GM13976 (cell line): ENCODE measurements at regions not wholly inside any gene's neighbourhood (a gene's known extent, or its start where the extent isn't known, plus 50 kb on each side); places are given as distances from the start of the nearest gene placed in this dataset.

Experiments used
- DNase-seq: peaks from one replicate; pipeline ENCODE4 v3.0.0; 2012; ENCODE audit warnings: low spot score
- CTCF ChIP-seq: IDR thresholded peaks from 2 replicates; pipeline ENCODE4 v1.5.1; 2012; ENCODE audit warnings: borderline replicate concordance, mild to moderate bottlenecking; ENCODE audit not compliant: insufficient read depth; ENCODE audit errors: extremely low read depth, missing control alignments, control extremely low read depth
- in situ Hi-C: fragments of 300-500 bp; cut with MboI; formaldehyde crosslinking; loops from one replicate; pipeline ENCODE4 v1.12.0; 2022; ENCODE audit warnings: low sequenced_read_pairs, mixed read lengths, inconsistent platforms; ENCODE audit not compliant: unreplicated experiment

DNA sequence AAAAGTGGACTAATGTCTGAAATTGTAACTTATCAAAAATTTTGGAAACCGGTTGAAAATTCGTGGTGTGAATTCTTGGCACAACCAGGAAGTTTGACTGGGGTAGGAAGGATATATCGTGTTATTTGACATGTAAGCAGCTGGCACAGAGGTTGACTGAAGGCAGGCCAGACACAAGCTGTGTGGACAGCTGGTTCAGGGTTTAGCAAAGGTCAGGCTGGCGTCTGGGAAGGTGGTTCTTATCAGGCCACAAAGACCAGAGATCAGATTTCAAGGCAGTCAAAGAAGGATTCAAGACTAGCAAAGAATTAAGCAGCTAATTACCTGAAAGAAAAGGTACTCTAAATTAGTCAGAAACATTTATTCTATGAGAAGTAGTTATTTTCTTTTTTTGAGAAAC is 450.2 kb upstream of the MDGA2 start:
- TF ChIP-seq CTCF: no peak
- DNase-seq: no peak
- in situ Hi-C loops: no loop called here

DNA sequence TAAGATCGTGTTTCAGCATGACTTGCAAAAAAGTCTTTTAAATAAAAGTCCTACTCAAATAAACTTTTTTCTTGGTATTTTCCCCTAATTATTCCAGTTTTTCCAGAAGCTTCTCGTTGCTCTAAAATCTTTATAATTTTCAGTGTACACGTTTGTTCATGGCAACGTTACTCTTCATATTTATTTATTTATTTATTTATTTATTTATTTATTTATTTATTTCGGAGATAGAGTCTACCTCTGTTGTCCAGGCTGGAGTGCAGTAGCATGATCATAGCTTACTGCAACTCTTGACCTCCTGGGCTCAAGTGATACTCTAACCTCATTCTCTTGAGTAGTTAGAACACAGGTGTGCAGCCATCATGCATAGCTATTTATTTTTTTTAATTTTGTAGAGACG is 438.3 kb upstream of the MDGA2 start:
- in situ Hi-C loops: no loop called here
- TF ChIP-seq CTCF: no peak
- no peak for DNase-seq

DNA sequence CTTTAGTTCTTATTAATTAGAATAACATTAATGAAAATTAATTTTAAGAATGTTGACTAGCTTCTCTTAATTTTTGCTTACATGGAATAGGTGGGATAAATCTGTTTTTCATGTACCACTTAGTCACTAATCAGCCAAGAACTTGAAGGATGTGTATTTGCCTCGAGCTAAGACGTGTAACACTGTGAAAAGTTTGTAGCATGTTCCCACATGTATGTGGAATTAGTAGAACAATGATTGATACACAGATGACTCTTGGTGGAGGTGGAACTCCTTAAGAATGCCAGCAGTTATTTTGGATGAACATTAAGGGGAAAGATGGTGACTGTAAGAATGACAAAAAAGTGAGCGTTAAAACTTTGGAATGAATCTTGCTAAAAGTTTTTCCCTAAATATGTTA is 435.7 kb upstream of the MDGA2 start:
- in situ Hi-C loops: no loop called here

DNA sequence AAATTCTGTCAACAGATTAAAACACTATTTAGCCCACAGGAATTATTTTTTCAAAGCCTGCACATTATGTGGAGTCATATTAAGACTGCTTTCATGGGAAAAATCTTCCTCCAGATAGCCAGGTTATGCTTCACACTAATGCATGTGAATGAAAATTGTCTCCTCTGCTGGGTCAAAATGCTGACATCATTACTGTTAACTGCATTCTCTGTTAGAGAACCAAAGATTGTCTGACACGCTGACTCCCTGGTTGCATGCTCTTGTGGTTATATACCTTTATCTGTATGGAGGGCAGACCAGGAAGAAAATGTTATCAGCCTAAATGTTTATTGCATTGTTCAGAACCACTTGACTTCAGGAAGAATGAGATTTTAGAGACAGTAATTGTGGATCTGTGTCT is 432.2 kb upstream of the MDGA2 start:
- no peak for DNase-seq
- in situ Hi-C loops: no loop called here
- TF ChIP-seq CTCF: no peak

More for the DNA sequence above, 435.7 kb upstream of the MDGA2 start:
- no peak for DNase-seq
- TF ChIP-seq CTCF: no peak

DNA sequence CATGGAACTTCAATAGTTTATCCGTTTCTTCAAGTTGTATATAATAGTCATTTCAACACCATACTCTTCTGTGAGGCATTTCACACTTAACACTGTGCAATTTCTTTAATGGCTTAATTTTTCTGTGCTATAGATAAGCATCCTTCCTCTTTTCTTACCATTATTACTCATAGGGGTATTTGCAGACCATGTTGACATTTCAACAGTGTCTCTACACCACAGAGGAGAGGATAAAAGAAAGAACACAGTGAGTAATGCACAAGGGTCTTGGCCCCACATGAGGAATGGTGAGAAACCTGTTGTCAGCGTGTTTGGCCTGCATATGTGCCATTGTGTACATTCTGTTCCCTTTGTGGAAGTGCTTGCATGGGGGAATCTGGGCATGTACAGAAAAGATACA is 421.5 kb upstream of the MDGA2 start:
- no peak for DNase-seq
- TF ChIP-seq CTCF: no peak
- in situ Hi-C loops: no loop called here

DNA sequence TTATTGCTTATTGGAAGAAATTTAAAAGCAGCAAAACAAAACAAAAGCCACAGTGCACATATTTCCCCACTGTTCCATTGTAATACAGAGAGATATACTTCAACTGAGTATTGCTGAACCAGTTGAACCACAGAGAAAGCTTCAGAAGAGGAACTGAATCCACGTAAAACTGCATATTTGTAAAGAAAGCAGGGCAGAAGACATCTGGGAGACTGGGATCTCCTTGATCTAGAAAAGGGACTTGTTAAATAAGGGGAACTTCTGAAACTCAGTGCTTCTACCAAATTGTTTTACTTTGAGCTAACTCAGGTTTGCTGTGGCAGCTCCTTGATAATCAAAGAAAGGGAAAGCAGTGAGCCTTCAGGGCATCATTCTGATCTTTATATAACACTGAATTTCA is 411.1 kb upstream of the MDGA2 start:
- TF ChIP-seq CTCF: no peak
- no peak for DNase-seq
- in situ Hi-C loops: no loop called here

GRCh38 chr14:48075487-48075886 is 400.1 kb upstream of the MDGA2 start:
- in situ Hi-C loops: no loop called here
- TF ChIP-seq CTCF: no peak
- DNase-seq: no peak
